T-helper 2 cell treated with Interferon-gamma antibody and Interleukin-4, amounts not matched to agents 5 μg/mL and 100 μg/mL, for 36 hours (primary cell): ENCODE measurements at regions not wholly inside any gene's neighbourhood (a gene's known extent, or its start where the extent isn't known, plus 50 kb on each side); places are given as distances from the start of the nearest gene placed in this dataset.

Experiments
- DNase-seq: peaks from one replicate; pipeline ENCODE4 v3.0.0; 2021; ENCODE audit warnings: low spot score
- H3K27ac Mint-ChIP-seq: one replicate; pipeline ENCODE4 v1.8.0; 2021; ENCODE audit warnings: mild to moderate bottlenecking, mixed read lengths
- H3K27me3 Mint-ChIP-seq: one replicate; pipeline ENCODE4 v1.8.0; 2021; ENCODE audit warnings: low read depth, mixed read lengths
- H3K36me3 Mint-ChIP-seq: one replicate; pipeline ENCODE4 v1.8.0; 2021; ENCODE audit warnings: low read depth, mixed read lengths
- H3K4me1 Mint-ChIP-seq: one replicate; pipeline ENCODE4 v1.8.0; 2021; ENCODE audit warnings: low read depth, mixed read lengths
- H3K4me3 Mint-ChIP-seq: one replicate; pipeline ENCODE4 v1.8.0; 2022; ENCODE audit warnings: mild to moderate bottlenecking, moderate library complexity, mixed read lengths
- H3K9me3 Mint-ChIP-seq: one replicate; pipeline ENCODE4 v1.8.0; 2021; ENCODE audit warnings: mixed read lengths

DNA sequence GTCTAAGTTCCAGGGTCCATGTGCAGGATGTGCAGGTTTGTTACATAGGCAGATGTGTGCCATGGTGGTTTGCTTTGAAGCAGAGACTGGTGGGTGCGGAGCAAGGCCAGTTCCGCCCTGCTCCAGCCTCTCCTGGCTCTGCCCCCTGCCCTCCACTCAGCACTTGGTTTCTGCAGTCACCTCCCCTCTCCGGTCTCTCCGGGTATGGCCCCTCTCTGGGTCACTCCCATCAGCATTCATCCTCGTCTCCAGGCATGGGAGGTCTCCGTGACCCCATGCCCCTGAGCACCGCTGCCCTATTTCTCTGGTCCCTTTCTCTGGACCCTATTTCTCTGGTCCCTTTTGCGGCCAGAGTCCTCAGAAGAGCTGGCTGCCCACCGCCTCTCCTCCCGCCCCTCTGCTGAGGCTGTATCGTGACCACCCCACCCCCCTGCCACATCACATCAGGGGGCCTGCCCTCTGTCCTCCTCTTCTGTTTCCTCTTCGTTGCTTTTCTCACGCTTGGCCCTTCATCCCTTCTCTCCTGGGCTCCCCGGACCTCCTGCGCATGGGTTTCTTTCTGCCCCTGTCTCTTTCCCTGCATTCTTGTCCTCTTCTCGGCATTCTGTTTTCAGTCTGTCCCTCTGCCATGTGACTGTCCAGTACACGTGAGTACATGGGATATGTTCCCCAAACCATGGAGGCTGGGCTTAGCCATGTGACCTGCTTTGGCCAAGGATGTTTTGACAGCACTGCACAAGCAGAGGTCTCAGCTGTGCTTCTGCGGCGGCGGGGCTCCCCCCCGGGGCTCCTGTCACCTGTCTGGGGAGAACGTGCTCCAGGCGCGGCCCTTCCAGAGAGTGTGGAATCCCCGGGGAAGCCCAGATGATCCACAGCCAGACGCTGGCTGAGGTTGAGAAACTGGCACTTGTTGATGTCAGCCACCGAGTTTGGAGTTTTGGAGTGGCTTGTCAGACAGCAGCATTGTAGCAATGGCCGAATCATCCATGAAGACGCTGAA is 54.4 kb upstream of the C1orf174 start:
- no peak overlapping the region for H3K4me3 Mint-ChIP-seq
- H3K27me3 Mint-ChIP-seq: no peaks in the 10 kb centered on the region
- no peaks in the 10 kb centered on the region for H3K36me3 Mint-ChIP-seq
- no peaks in the 10 kb centered on the region for H3K9me3 Mint-ChIP-seq
- H3K4me1 Mint-ChIP-seq: no peaks in the 10 kb centered on the region
- no peak overlapping the region for H3K27ac Mint-ChIP-seq
- no peak for DNase-seq

DNA sequence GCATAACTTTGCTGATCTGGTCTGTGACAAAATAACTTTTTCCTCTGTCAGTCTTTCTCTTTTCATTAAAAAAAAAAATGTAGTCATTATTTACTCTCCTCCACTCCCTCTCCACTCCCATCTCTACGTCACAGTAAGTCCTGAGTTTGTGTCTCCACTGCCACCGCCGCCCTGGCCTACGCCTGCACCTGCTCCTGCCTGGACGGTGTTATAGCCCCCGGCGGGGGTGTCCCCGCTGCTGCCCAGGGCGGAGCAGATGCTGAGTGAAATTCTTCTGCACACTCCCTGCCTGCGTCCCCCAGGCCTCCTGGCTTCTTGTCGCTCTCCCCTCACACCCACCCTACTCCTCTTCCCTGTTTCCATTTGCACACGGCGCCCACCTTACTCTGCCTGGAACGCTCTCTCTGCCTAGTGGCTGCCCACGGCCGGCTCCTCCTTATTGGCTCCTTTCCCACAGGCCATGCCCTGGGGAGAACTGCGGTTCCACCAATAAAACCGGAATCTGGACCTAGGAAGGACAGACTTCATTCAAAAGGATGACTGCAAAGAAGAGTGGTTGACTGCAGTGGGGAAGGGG is 55.2 kb upstream of the C1orf174 start:
- Mint-ChIP-seq H3K9me3 (no peaks in the 10 kb centered on the region), H3K27ac (no peak overlapping the region), H3K4me3 (no peak overlapping the region), H3K4me1 (no peaks in the 10 kb centered on the region), H3K36me3 (no peaks in the 10 kb centered on the region), H3K27me3 (no peaks in the 10 kb centered on the region)
- no peak for DNase-seq

DNA sequence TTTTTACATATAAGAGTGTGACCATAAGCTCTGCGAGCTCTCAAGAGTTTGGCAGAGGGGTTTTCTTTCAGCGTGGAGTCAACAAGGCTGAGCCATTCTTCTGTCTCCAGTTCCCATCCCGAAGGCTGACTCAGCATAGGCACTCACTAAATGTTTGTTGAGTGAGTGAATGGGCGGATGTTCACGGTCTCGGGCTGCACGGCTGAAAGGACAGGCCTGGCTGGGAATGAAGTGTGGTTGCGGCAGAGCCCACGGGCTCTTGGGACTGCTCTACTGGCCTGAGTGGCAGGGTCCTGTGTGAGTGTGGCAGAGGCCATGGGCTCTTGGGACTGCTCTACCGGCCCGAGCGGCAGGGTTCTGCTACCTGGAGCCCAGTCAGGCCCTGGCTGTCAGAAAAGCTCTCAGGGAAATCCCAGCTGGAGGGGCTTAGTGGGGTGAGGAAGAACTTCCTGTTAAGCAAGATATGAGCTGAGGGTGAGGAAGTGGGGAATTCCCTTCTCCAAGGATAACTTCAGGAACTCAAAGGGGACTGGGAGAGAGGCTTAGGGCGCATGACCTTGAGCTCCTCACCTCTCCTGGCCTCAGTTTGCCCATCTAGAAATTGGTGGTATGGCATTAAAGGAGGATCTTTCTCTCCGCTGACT is 56.6 kb upstream of the C1orf174 start:
- Mint-ChIP-seq H3K9me3 (no peaks in the 10 kb centered on the region), H3K27me3 (no peaks in the 10 kb centered on the region), H3K36me3 (no peaks in the 10 kb centered on the region), H3K4me3 (no peak overlapping the region), H3K4me1 (no peaks in the 10 kb centered on the region), H3K27ac (no peak overlapping the region)
- DNase-seq: no peak

DNA sequence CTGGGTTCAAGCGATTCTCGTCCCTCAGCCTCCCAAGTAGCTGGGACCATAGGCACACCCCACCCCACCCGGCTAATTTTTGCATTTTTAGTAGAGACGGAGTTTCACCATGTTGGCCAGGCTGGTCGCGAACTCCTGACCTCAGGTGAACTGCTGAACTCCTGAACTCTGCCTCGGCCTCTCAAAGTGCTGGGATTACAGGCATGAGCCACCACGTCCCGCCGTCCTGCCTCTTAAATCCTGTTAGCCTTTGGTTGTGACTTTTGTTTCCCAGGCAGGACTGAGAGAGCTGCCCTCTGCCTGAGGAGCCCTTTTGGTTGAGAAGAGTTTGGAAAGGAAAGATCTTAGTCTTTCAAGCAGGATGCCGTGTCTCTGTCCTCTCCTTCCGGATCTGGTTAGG is 59.3 kb upstream of the C1orf174 start:
- H3K27me3 Mint-ChIP-seq: no peaks in the 10 kb centered on the region
- DNase-seq: no peak
- H3K9me3 Mint-ChIP-seq: no peaks in the 10 kb centered on the region
- no peaks in the 10 kb centered on the region for H3K4me1 Mint-ChIP-seq
- H3K27ac Mint-ChIP-seq: no peak overlapping the region
- H3K4me3 Mint-ChIP-seq: no peak overlapping the region
- no peaks in the 10 kb centered on the region for H3K36me3 Mint-ChIP-seq

DNA sequence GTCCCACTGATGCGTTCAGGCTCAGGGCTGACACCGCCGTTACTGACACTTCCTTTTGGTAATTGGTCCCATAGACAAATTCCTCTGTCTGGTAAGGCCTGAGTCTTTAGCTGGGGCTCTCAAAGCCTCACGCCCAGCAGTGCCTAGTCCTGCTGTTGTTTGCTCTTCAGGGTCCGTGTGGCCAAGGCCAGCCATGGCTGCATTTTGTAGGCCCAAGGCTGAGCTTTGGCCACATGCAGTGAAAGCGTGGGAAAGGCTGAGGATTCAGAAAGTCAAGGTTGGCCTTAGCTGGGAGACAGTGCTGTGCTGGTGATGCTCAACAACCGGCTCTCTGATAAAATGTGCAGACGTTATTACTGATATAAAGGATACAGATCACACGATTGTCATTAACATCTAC is 63.5 kb upstream of the C1orf174 start:
- no peaks in the 10 kb centered on the region for H3K36me3 Mint-ChIP-seq
- H3K4me1 Mint-ChIP-seq: no peaks in the 10 kb centered on the region
- no peaks in the 10 kb centered on the region for H3K27me3 Mint-ChIP-seq
- no peak overlapping the region for H3K27ac Mint-ChIP-seq
- no peak for DNase-seq
- no peak overlapping the region for H3K4me3 Mint-ChIP-seq
- H3K9me3 Mint-ChIP-seq: no peaks in the 10 kb centered on the region

DNA sequence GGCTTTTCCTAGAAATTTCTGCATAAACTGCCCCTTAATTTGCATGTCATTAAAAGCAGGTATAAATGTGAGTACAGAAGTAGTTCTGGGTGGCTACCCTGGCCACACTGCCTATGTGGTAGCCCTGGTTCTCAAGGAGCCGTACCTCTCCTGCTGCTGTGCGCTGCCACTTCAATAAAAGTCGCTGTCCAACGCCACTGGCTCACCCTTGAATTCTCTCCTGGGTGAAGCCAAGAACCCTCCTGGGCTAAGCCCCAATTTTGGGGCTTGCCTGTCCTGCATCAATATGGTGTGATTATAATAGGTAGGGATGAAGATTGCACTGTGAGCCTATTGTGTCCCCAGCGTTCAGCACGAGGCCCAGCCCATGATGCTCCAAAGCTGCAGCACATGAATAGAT is 65.6 kb upstream of the C1orf174 start:
- H3K4me1 Mint-ChIP-seq: no peaks in the 10 kb centered on the region
- no peak for DNase-seq
- no peaks in the 10 kb centered on the region for H3K36me3 Mint-ChIP-seq
- no peak overlapping the region for H3K27ac Mint-ChIP-seq
- H3K9me3 Mint-ChIP-seq: no peaks in the 10 kb centered on the region
- no peak overlapping the region for H3K4me3 Mint-ChIP-seq
- no peaks in the 10 kb centered on the region for H3K27me3 Mint-ChIP-seq

DNA sequence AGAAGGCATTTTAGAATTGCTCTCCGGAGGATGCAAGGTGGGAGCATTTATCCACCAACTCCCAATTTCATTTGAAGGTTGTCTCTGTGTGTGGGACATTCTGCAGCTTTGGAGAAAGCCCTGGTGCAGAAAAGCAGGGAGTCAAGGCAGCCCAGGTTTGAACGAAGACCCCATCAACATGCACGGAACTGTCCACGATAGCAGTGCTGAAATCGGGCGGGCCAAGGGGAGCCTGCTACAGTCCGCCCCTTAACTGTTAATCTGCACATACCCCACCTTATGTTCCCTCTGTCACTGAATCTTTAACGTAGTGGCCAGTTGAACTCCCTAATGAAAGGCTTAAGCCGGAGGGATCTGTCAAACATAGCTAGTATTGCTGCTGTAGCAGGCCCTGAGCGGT is 68.8 kb upstream of the C1orf174 start:
- no peak overlapping the region for H3K4me3 Mint-ChIP-seq
- no peak overlapping the region for H3K27ac Mint-ChIP-seq
- DNase-seq: no peak
- H3K27me3 Mint-ChIP-seq: no peaks in the 10 kb centered on the region
- no peaks in the 10 kb centered on the region for H3K4me1 Mint-ChIP-seq
- no peaks in the 10 kb centered on the region for H3K9me3 Mint-ChIP-seq
- no peaks in the 10 kb centered on the region for H3K36me3 Mint-ChIP-seq

DNA sequence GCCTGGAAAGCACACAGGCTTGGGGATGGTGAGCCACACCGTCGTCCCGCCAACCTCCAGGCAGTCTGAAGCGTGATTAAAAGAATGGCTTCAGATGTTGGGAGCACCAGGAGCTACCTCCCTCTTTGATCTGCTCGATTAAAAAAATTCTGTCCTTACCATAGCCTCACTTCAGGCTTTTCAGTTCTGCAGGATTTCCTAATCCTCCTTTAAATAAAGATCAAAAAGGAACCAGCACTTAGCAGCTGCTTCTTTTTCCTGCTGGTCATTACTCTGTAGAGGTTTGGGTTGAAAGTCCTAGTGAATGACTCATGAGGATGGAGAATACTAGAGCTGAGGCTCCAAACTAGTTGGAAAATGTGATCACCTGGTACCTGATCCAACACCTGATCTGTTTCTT is 71.9 kb upstream of the C1orf174 start:
- Mint-ChIP-seq H3K27ac (no peak overlapping the region), H3K27me3 (no peaks in the 10 kb centered on the region), H3K36me3 (no peaks in the 10 kb centered on the region), H3K4me1 (no peaks in the 10 kb centered on the region), H3K9me3 (no peaks in the 10 kb centered on the region), H3K4me3 (no peak overlapping the region)
- DNase-seq: no peak

DNA sequence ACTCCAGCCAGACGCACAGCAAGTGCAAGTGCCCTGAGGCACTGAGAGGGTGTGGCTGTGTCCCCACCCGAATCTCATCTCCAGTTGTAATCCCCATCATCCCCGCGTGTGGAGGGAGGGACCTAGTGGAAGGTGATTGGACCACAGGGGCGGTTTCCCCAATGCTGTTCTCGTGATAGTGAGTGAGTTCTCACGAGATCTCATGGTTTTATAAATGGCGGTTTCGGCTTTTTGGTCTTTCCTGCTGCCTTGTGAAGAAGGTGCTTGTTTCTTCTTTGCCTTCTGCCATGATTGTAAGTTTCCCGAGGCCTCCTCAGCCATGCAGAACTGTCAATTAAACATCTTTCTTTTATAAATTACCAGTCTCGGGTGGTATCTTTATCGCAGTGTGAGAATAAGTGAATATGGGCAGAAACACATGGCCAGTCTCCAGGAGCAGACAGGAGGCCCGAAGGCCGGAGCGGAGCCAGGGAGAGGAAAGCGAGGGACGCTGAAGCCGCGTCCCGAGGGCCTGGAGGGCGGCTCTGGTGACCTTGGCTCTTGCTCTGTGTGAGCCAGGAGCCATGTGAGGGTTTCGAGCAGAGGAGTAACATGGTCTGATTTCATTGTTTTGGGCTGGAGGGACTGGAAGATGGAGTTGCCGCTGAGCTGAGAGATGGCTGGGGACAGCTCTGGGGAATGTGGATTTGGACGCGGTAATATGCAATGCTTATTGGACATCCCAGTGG is 76.0 kb upstream of the C1orf174 start:
- Mint-ChIP-seq H3K36me3 (no peaks in the 10 kb centered on the region), H3K4me3 (no peak overlapping the region), H3K27me3 (no peaks in the 10 kb centered on the region), H3K27ac (no peak overlapping the region), H3K4me1 (no peaks in the 10 kb centered on the region), H3K9me3 (no peaks in the 10 kb centered on the region)
- no peak for DNase-seq

DNA sequence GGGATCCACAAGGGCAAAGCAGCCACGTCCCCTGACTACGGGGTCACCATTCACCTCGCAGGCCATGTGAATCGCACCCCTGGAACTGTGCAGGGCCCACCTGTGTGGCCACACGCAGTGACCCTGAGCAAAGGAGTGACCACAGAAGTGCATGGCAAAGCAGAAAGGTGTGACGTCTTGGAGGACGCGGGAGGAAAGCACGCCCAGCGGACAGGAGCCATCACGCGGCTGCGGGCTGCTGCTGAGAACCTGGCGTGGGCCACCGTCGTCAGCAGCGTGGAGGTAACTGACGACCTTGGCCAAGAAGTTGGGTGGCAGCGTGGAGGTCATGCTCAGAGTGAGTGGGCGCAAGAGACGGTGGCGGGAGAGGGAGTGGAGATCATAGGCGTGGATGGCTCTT is 76.7 kb upstream of the C1orf174 start:
- Mint-ChIP-seq H3K9me3 (no peaks in the 10 kb centered on the region), H3K4me3 (no peak overlapping the region), H3K27me3 (no peaks in the 10 kb centered on the region), H3K36me3 (no peaks in the 10 kb centered on the region), H3K4me1 (no peaks in the 10 kb centered on the region), H3K27ac (no peak overlapping the region)
- DNase-seq: no peak

DNA sequence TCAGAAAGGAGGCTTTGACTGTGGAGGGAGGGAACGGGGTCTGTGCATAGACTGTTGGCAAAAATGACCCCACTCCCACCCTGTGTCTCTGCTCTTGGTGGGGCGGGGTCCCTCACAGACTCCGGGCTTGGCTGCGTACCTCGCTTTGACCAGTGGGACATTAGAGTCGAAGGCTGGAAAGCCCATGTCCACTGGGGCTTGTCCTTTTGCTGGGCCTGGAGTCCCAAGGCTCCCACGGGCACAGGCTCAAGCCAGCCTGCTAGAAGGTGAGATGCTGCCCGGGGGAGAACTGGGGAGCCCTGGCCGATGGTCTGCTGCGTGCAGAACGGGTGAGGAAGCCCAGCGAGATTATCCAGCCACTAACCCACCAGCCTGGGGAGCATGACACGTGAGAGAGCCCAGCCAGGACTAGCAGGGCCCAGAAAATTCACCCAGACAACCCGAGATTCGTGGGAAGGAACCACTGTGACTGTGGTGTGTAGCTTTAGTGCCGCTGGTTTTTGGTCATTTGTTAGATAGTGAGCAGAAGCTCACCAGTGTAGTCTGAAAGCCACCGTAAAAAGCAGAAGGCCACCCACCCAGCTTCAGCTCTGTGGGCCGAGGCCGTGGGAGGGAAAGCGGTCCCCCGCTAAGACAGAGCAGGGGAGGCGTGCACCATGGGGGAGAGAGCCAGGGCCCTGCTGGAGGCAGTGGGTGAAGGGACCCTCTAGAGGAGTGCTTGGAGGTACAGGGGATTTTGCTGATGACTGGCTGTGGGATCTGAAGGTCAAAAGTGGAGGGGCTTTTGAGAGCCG is 78.3 kb upstream of the C1orf174 start:
- Mint-ChIP-seq H3K4me3 (no peak overlapping the region), H3K4me1 (no peaks in the 10 kb centered on the region), H3K36me3 (no peaks in the 10 kb centered on the region), H3K9me3 (no peaks in the 10 kb centered on the region), H3K27me3 (peaks cover 4% of the 10 kb centered on the region), H3K27ac (no peak overlapping the region)
- no peak for DNase-seq

DNA sequence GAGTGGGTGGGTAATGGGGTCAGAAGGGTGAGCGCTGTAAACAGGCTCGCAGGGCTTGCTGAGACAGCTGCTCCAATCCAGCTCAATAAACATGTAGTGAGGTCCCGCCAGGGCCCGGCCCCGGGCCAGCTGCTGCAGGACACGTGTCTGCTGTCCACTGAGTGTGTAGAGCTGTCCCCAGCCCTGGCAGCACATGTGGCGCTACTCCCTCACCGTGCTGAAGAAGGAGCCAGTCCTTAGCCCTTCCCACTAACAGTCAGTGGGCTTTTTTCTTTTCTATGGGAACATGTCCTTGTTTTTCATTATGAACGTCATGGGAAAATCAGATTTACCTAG is 78.9 kb upstream of the C1orf174 start:
- no peak overlapping the region for H3K4me3 Mint-ChIP-seq
- H3K4me1 Mint-ChIP-seq: no peaks in the 10 kb centered on the region
- DNase-seq: no peak
- no peak overlapping the region for H3K27ac Mint-ChIP-seq
- H3K27me3 Mint-ChIP-seq: peaks cover 4% of the 10 kb centered on the region
- H3K36me3 Mint-ChIP-seq: no peaks in the 10 kb centered on the region
- H3K9me3 Mint-ChIP-seq: no peaks in the 10 kb centered on the region

DNA sequence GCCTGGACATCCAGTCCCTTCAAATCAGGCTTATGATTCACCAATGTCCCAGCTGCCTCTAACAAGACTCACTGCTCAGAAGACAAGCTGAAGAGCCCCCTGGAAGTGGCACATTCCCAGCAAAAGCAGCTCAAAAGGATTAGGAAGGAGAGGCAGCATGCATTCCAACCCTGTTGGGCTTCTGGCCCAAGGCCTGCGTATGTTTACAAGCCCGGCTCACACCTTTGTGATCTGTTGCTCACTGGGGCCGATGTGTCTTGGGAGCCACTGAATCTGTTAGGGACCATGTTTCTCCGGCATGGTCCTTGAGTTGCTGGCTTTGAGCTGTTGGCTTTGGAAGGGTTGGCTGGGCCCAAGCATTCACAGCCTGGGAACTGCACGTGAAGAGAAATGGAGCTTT is 81.2 kb upstream of the C1orf174 start:
- Mint-ChIP-seq H3K4me3 (no peak overlapping the region), H3K27me3 (peaks cover 4% of the 10 kb centered on the region), H3K27ac (no peak overlapping the region), H3K4me1 (no peaks in the 10 kb centered on the region), H3K9me3 (no peaks in the 10 kb centered on the region), H3K36me3 (no peaks in the 10 kb centered on the region)
- no peak for DNase-seq
